GM19351 (cell line): ENCODE measurements at regions not wholly inside any gene's neighbourhood (a gene's known extent, or its start where the extent isn't known, plus 50 kb on each side); places are given as distances from the start of the nearest gene placed in this dataset.

Source experiments
- ATAC-seq: cut with Tn5 transposase; IDR thresholded peaks from one replicate; pipeline ENCODE4 v1.9.1; 2021; ENCODE audit warnings: mild to moderate bottlenecking, moderate library complexity; ENCODE audit not compliant: unreplicated experiment

GRCh38 chr7:118013252-118014010, 140.2 kb upstream of the CTTNBP2 start:
- ATAC-seq = no peak

GRCh38 chr7:118022546-118022945, 149.3 kb upstream of the CTTNBP2 start:
- no peak for ATAC-seq

- ATAC-seq = no peak
These were observed 153.6 kb upstream of the CTTNBP2 start for GRCh38 chr7:118026791-118027190.

GRCh38 chr7:118028226-118028625, 155.0 kb upstream of the CTTNBP2 start:
- ATAC-seq = no peak

- no peak for ATAC-seq
These were observed 154.0 kb upstream of the LSM8 start for GRCh38 chr7:118029826-118030422.

GRCh38 chr7:118033273-118033672, 150.7 kb upstream of the LSM8 start:
- no peak for ATAC-seq

- no peak for ATAC-seq
These were observed 143.9 kb upstream of the LSM8 start for GRCh38 chr7:118039963-118040489.

- peak; percentile 63 for ATAC-seq
These were observed 143.4 kb upstream of the LSM8 start for GRCh38 chr7:118040562-118040961.

- ATAC-seq = no peak
These were observed 142.6 kb upstream of the LSM8 start for GRCh38 chr7:118041251-118041878.

GRCh38 chr7:118045629-118046028, 138.3 kb upstream of the LSM8 start:
- ATAC-seq = no peak

- no peak for ATAC-seq
These were observed 137.9 kb upstream of the LSM8 start for GRCh38 chr7:118046086-118046485.

GRCh38 chr7:118046801-118047200, 137.2 kb upstream of the LSM8 start:
- ATAC-seq = no peak

GRCh38 chr7:118052336-118052735, 131.6 kb upstream of the LSM8 start:
- no peak for ATAC-seq

- ATAC-seq = no peak
These were observed 130.6 kb upstream of the LSM8 start for GRCh38 chr7:118053353-118053752.

- no peak for ATAC-seq
These were observed 129.4 kb upstream of the LSM8 start for GRCh38 chr7:118054529-118054928.

GRCh38 chr7:118055647-118056046, 128.3 kb upstream of the LSM8 start:
- no peak for ATAC-seq

- ATAC-seq = no peak
These were observed 126.6 kb upstream of the LSM8 start for GRCh38 chr7:118057404-118057803.

- no peak for ATAC-seq
These were observed 124.8 kb upstream of the LSM8 start for GRCh38 chr7:118059209-118059608.

GRCh38 chr7:118060692-118061091, 123.3 kb upstream of the LSM8 start:
- ATAC-seq = no peak

- no peak for ATAC-seq
These were observed 122.6 kb upstream of the LSM8 start for GRCh38 chr7:118061386-118061785.

- no peak for ATAC-seq
These were observed 110.9 kb upstream of the LSM8 start for GRCh38 chr7:118072893-118073674.
